K562 (cell line): ENCODE measurements at regions not wholly inside any gene's neighbourhood (a gene's known extent, or its start where the extent isn't known, plus 50 kb on each side); places are given as distances from the start of the nearest gene placed in this dataset.

Experiments
- ATAC-seq: fragments of 200-7000 bp; cut with Tn5 transposase; 3 replicates; pipeline ENCODE4 v1.9.1; 2020; ENCODE audit warnings: moderate library complexity
- BruUV-seq: library from RNA; stranded (reverse); fragments of 400-500 nt; replicated peaks from 2 replicates; lab custom pipeline; 2021; lab: Mats Ljungman, UMichigan
- CTCF ChIA-PET: fragments of 300-600 bp; formaldehyde crosslinking; extraction: SDS; loops from one replicate; lab custom pipeline; 2021; ENCODE audit warnings: low intra/inter-chr PET ratio; lab: Yijun Ruan, JAX
- POLR2A ChIA-PET: fragments of 300-600, 350-650 bp; sonication (Branson Sonifier 250); formaldehyde crosslinking; extraction: SDS; loops from one replicate; lab custom pipeline; 2021; ENCODE audit warnings: antibody characterized with exemption, inconsistent platforms; lab: Yijun Ruan, JAX
- DNase-seq, 4 experiments: peaks; one replicate each; pipeline versions ENCODE4 v3.0.0 to v3.0.0-alpha.2; 2011 to 2018; ENCODE audit warnings: low spot score in 3 of 4, mixed read lengths in 3 of 4; ENCODE audit errors: extremely low read depth in 1 of 4
- FAIRE-seq: peaks from 2 replicates; lab custom pipeline; 2011; peaks lifted over from hg19 to GRCh38; lab: Jason Lieb, UNC
- H2AFZ ChIP-seq: 2 replicates; pipeline ENCODE4 v1.6.0; 2011; ENCODE audit warnings: low read depth, low read length, control low read depth, inconsistent platforms
- H3K27ac ChIP-seq: fragments of 200-600 bp; 3 replicates; pipeline ENCODE4 v1.8.0; 2011; ENCODE audit warnings: low read depth, mild to moderate bottlenecking, control low read depth, inconsistent platforms, low read length, moderate library complexity, mixed read lengths; ENCODE audit errors: extremely low read depth
- H3K27me3 ChIP-seq, 2 experiments: fragments of 300-600 bp in 1 of 2; 2 replicates in 1 of 2; 3 replicates in 1 of 2; pipeline versions ENCODE4 v1.6.0 to v1.8.0; 2011; ENCODE audit warnings: inconsistent platforms in 2 of 2, low read length in 2 of 2, mild to moderate bottlenecking in 1 of 2, mixed read lengths in 1 of 2, moderate library complexity in 1 of 2; ENCODE audit not compliant: control insufficient read depth in 2 of 2, insufficient read depth in 2 of 2
- H3K36me3 ChIP-seq: fragments of 300-600 bp; 3 replicates; pipeline ENCODE4 v1.8.0; 2011; ENCODE audit warnings: mild to moderate bottlenecking, low read length, inconsistent platforms; ENCODE audit not compliant: control insufficient read depth, insufficient read depth
- H3K4me1 ChIP-seq, 2 experiments: fragments of 200-600 bp in 1 of 2; replicated peaks in 1 of 2; 2 replicates in 1 of 2; 3 replicates in 1 of 2; pipeline versions ENCODE4 v1.5.1 to v1.8.0; 2011; ENCODE audit warnings: inconsistent platforms in 2 of 2, low read length in 2 of 2, mild to moderate bottlenecking in 1 of 2, mixed read lengths in 1 of 2, moderate library complexity in 1 of 2; ENCODE audit not compliant: control insufficient read depth in 2 of 2, insufficient read depth in 2 of 2
- H3K4me2 ChIP-seq: 2 replicates; pipeline ENCODE4 v1.6.1; 2011; ENCODE audit warnings: low read length, control low read depth, inconsistent platforms, mixed read lengths; ENCODE audit not compliant: insufficient read depth
- H3K4me3 ChIP-seq: fragments of 200-600 bp; sonication (generic), shearing (Covaris generic); 2 replicates; pipeline ENCODE4 v1.5.1; 2016; ENCODE audit warnings: control low read depth, inconsistent platforms
- H3K79me2 ChIP-seq: fragments of 200-600 bp; 3 replicates; pipeline ENCODE4 v1.8.0; 2011; ENCODE audit warnings: low read length, inconsistent platforms; ENCODE audit not compliant: control insufficient read depth, insufficient read depth
- H3K9ac ChIP-seq, 2 experiments: 2 replicates each; pipeline versions ENCODE4 v1.6.0 to v1.6.1; 2011; ENCODE audit warnings: low read depth in 2 of 2, low read length in 2 of 2, control low read depth in 1 of 2, inconsistent platforms in 1 of 2, mild to moderate bottlenecking in 1 of 2, mixed read lengths in 1 of 2; ENCODE audit not compliant: insufficient read depth in 1 of 2
- H3K9me1 ChIP-seq: one replicate; pipeline ENCODE4 v1.6.0; 2011; ENCODE audit warnings: inconsistent platforms, mild to moderate bottlenecking, low read length, moderate library complexity; ENCODE audit not compliant: control insufficient read depth, insufficient read depth
- H3K9me3 ChIP-seq: replicated peaks from 2 replicates; pipeline ENCODE4 v1.5.1; 2011; ENCODE audit warnings: low read depth, low read length, inconsistent platforms; ENCODE audit not compliant: control insufficient read depth, insufficient read depth
- H4K20me1 ChIP-seq: replicated peaks from 2 replicates; pipeline ENCODE4 v1.6.1; 2011; ENCODE audit warnings: low read length, inconsistent platforms, mixed read lengths; ENCODE audit not compliant: control insufficient read depth, insufficient read depth
- CTBP1 ChIP-seq: fragments of 450-650 bp; IDR thresholded peaks from 2 replicates; pipeline ENCODE4 v1.6.1; 2016; ENCODE audit warnings: borderline replicate concordance
- GTF2A2 ChIP-seq: IDR thresholded peaks from 2 replicates; pipeline ENCODE4 v1.6.1; 2016; ENCODE audit warnings: mild to moderate bottlenecking, missing genetic modification characterization, missing compliant biosample characterization
- HDGF ChIP-seq: fragments of 450-650 bp; IDR thresholded peaks from 2 replicates; pipeline ENCODE4 v1.6.1; 2016
- HMG20A ChIP-seq: fragments of 450-650 bp; formaldehyde crosslinking; conservative IDR thresholded peaks from 2 replicates; pipeline ENCODE4 v1.4.0; 2020; ENCODE audit warnings: mild to moderate bottlenecking, mixed read lengths
- HMGN3 ChIP-seq: IDR thresholded peaks from 2 replicates; pipeline ENCODE4 v1.6.1; 2011; ENCODE audit warnings: borderline replicate concordance, low read depth, mild to moderate bottlenecking, mixed read lengths, low read length; ENCODE audit not compliant: insufficient read length; ENCODE audit errors: extremely low read depth
- IRF1 ChIP-seq: sonication (generic); formaldehyde crosslinking; IDR thresholded peaks from 2 replicates; pipeline ENCODE4 v1.8.0; 2022; ENCODE audit warnings: missing genetic modification reagents, mild to moderate bottlenecking, borderline replicate concordance
- SP2 ChIP-seq: IDR thresholded peaks from 2 replicates; pipeline ENCODE4 v1.6.1; 2011; ENCODE audit warnings: mild to moderate bottlenecking, low read depth, low read length, moderate library complexity; ENCODE audit not compliant: poor library complexity, severe bottlenecking; ENCODE audit errors: extremely low read depth
- ZHX1 ChIP-seq: fragments of 150-350 bp; conservative IDR thresholded peaks from 2 replicates; pipeline ENCODE4 v1.6.1; 2014; ENCODE audit warnings: low read length
- ZNF217 ChIP-seq: sonication (generic); formaldehyde crosslinking; IDR thresholded peaks from 2 replicates; pipeline ENCODE4 v1.8.0; 2022; ENCODE audit warnings: mild to moderate bottlenecking, missing genetic modification reagents
- ZNF695 ChIP-seq: fragments of 450-650 bp; formaldehyde crosslinking; IDR thresholded peaks from 2 replicates; pipeline ENCODE4 v1.4.0; 2020; ENCODE audit warnings: mild to moderate bottlenecking, moderate library complexity
- WGBS: fragments of 100-300 bp; shearing (Covaris generic); methylation state at CpG from one replicate; pipeline ENCODE4 v1.1.6; 2016; ENCODE audit warnings: low coverage, mixed read lengths; ENCODE audit not compliant: insufficient coverage; ENCODE audit errors: missing lambda C conversion rate; 5-methylcytosine and 5-hydroxymethylcytosine counted together
- in situ Hi-C: fragments of 300-500 bp; cut with MboI; formaldehyde crosslinking; loops from 4 replicates; pipeline ENCODE4 v1.15.0; 2018; ENCODE audit warnings: inconsistent platforms, mixed read lengths
- intact Hi-C: fragments of 100-400 bp; cut with micrococcal nuclease; formaldehyde crosslinking; loops from 2 replicates; pipeline ENCODE4 v1.14.2; 2022
- TF ChIP-seq, protein P1 (sequence below): fragments of 250-450 bp; sonication (Bioruptor Pico); IDR thresholded peaks from 2 replicates; pipeline ENCODE4 v1.4.0; 2020; ENCODE audit warnings: mild to moderate bottlenecking
- TF ChIP-seq, protein P2 (sequence below): sonication (generic); formaldehyde crosslinking; IDR thresholded peaks from 2 replicates; pipeline ENCODE4 v1.8.0; 2022; ENCODE audit warnings: missing genetic modification reagents, mild to moderate bottlenecking, borderline replicate concordance

DNA sequence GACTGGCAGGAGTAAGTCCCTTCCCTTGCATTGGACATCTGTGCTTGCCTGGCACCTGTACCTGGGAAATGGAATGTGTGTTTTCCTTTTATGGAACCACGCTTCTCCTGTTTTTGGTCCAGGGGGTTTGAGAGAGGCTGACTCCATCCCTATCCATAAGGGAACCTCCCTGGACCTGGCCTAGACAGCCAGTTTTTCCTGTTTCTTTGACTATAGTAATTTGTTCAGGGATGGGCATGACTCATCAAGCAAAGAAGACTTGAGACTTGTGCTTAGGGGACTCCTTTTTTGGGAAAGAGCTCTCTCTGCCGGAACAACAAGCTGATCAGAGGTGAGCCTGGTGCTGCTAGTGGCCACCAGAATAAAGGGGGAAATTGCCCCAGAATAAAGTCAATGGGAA lies 393.8 kb downstream of the CDH26 start:
- FAIRE-seq: no peak

More for the DNA sequence above, 393.8 kb downstream of the CDH26 start:
- CTCF ChIA-PET: no interaction called here
- Histone ChIP-seq H3K79me2 (no peaks in the 10 kb centered on the region), H3K9me3 (no peaks in the 10 kb centered on the region), H3K27me3 (peaks cover 0 to 3% of the 10 kb centered on the region in 2 experiments; a peak in 1 of 5 replicates), H4K20me1 (no peaks in the 10 kb centered on the region), H3K36me3 (no peaks in the 10 kb centered on the region), H3K27ac (no peak overlapping the region), H3K9ac (no peak overlapping the region), H3K4me2 (no peak overlapping the region), H3K9me1 (no peaks in the 10 kb centered on the region), H3K4me1 (no peaks in the 10 kb centered on the region; a peak in 1 of 5 replicates), H2AFZ (no peak overlapping the region), H3K4me3 (no peak overlapping the region)
- TF ChIP-seq GTF2A2 (no peak), HDGF (no peak), HMGN3 (no peak), SP2 (no peak), ZNF217 (CRISPR knock-in tag) (no peak), ZHX1 (no peak), HMG20A (no peak), IRF1 (CRISPR knock-in tag) (no peak), ZNF695 (CRISPR knock-in tag) (no peak), CTBP1 (no peak)
- TF ChIP-seq, protein P1, sequence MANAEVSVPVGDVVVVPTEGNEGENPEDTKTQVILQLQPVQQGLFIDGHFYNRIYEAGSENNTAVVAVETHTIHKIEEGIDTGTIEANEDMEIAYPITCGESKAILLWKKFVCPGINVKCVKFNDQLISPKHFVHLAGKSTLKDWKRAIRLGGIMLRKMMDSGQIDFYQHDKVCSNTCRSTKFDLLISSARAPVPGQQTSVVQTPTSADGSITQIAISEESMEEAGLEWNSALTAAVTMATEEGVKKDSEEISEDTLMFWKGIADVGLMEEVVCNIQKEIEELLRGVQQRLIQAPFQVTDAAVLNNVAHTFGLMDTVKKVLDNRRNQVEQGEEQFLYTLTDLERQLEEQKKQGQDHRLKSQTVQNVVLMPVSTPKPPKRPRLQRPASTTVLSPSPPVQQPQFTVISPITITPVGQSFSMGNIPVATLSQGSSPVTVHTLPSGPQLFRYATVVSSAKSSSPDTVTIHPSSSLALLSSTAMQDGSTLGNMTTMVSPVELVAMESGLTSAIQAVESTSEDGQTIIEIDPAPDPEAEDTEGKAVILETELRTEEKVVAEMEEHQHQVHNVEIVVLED (CRISPR knock-in tag): no peak
- TF ChIP-seq, protein P2, sequence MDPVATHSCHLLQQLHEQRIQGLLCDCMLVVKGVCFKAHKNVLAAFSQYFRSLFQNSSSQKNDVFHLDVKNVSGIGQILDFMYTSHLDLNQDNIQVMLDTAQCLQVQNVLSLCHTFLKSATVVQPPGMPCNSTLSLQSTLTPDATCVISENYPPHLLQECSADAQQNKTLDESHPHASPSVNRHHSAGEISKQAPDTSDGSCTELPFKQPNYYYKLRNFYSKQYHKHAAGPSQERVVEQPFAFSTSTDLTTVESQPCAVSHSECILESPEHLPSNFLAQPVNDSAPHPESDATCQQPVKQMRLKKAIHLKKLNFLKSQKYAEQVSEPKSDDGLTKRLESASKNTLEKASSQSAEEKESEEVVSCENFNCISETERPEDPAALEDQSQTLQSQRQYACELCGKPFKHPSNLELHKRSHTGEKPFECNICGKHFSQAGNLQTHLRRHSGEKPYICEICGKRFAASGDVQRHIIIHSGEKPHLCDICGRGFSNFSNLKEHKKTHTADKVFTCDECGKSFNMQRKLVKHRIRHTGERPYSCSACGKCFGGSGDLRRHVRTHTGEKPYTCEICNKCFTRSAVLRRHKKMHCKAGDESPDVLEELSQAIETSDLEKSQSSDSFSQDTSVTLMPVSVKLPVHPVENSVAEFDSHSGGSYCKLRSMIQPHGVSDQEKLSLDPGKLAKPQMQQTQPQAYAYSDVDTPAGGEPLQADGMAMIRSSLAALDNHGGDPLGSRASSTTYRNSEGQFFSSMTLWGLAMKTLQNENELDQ (CRISPR knock-in tag): no peak
- no peak for ATAC-seq
- in situ Hi-C loops: no loop called here
- intact Hi-C loops: no loop called here
- POLR2A ChIA-PET: no interaction called here
- BruUV-seq: no TSS peak
- DNase-seq: no peak
- 0% methylated on average over 2 of the region's 2 CpGs for WGBS
